ENCODE measurements at regions not wholly inside any gene's neighbourhood (a gene's known extent, or its start where the extent isn't known, plus 50 kb on each side); places are given as distances from the start of the nearest gene placed in this dataset.

- no peaks in the 10 kb centered on the region for H3K27me3 ChIP-seq (ENCODE audit: insufficient read depth, low read depth)
- no peak overlapping the region for H3K9ac ChIP-seq
- no peaks in the 10 kb centered on the region for H4K20me1 ChIP-seq (ENCODE audit: insufficient read depth)
- H3K4me1 ChIP-seq (ENCODE audit: low read depth, poor library complexity, severe bottlenecking) = no peaks in the 10 kb centered on the region
- no peak overlapping the region for H2AFZ ChIP-seq (ENCODE audit: low read depth)
- H3K36me3 ChIP-seq (ENCODE audit: insufficient read depth) = no peaks in the 10 kb centered on the region
- no peak overlapping the region for H3K4me3 ChIP-seq (IDR thresholded peaks at IDR 0.05; ENCODE audit: insufficient read depth, low read depth, low read length)
- H3K4me2 ChIP-seq = no peak overlapping the region
- TF ChIP-seq CTCF (conservative IDR thresholded peaks at IDR 0.05; ENCODE audit: low read depth, low read length) = no peak
- no peaks in the 10 kb centered on the region for H3K79me2 ChIP-seq (ENCODE audit: insufficient read depth, low read depth)
- H3K27ac ChIP-seq = no peak overlapping the region
Measured at GRCh38 chr12:45611061-45611460, 118.4 kb upstream of the ARID2 start.

GRCh38 chr12:45611495-45611894, 118.0 kb upstream of the ARID2 start:
- H3K4me2 ChIP-seq = no peak overlapping the region
- no peaks in the 10 kb centered on the region for H3K4me1 ChIP-seq (ENCODE audit: low read depth, poor library complexity, severe bottlenecking)
- TF ChIP-seq CTCF (conservative IDR thresholded peaks at IDR 0.05; ENCODE audit: low read depth, low read length) = no peak
- H3K9ac ChIP-seq = no peak overlapping the region
- H3K27ac ChIP-seq = no peak overlapping the region
- H3K79me2 ChIP-seq (ENCODE audit: insufficient read depth, low read depth) = no peaks in the 10 kb centered on the region
- H3K4me3 ChIP-seq (IDR thresholded peaks at IDR 0.05; ENCODE audit: insufficient read depth, low read depth, low read length) = no peak overlapping the region
- H3K27me3 ChIP-seq (ENCODE audit: insufficient read depth, low read depth) = no peaks in the 10 kb centered on the region
- H2AFZ ChIP-seq (ENCODE audit: low read depth) = no peak overlapping the region
- H4K20me1 ChIP-seq (ENCODE audit: insufficient read depth) = no peaks in the 10 kb centered on the region
- H3K36me3 ChIP-seq (ENCODE audit: insufficient read depth) = no peaks in the 10 kb centered on the region

GRCh38 chr12:45612044-45612794, 117.3 kb upstream of the ARID2 start:
- no peaks in the 10 kb centered on the region for H3K27me3 ChIP-seq (ENCODE audit: insufficient read depth, low read depth)
- no peaks in the 10 kb centered on the region for H3K79me2 ChIP-seq (ENCODE audit: insufficient read depth, low read depth)
- no peak overlapping the region for H3K27ac ChIP-seq
- no peak overlapping the region for H3K4me3 ChIP-seq (IDR thresholded peaks at IDR 0.05; ENCODE audit: insufficient read depth, low read depth, low read length)
- no peak overlapping the region for H3K9ac ChIP-seq
- H2AFZ ChIP-seq (ENCODE audit: low read depth) = no peak overlapping the region
- H3K4me1 ChIP-seq (ENCODE audit: low read depth, poor library complexity, severe bottlenecking) = no peaks in the 10 kb centered on the region
- H3K36me3 ChIP-seq (ENCODE audit: insufficient read depth) = no peaks in the 10 kb centered on the region
- no peak overlapping the region for H3K4me2 ChIP-seq
- H4K20me1 ChIP-seq (ENCODE audit: insufficient read depth) = no peaks in the 10 kb centered on the region
- TF ChIP-seq CTCF (conservative IDR thresholded peaks at IDR 0.05; ENCODE audit: low read depth, low read length) = no peak

- H3K27me3 ChIP-seq (ENCODE audit: insufficient read depth, low read depth) = no peaks in the 10 kb centered on the region
- no peaks in the 10 kb centered on the region for H3K4me1 ChIP-seq (ENCODE audit: low read depth, poor library complexity, severe bottlenecking)
- no peak overlapping the region for H3K4me2 ChIP-seq
- no peak for TF ChIP-seq CTCF (conservative IDR thresholded peaks at IDR 0.05; ENCODE audit: low read depth, low read length)
- no peaks in the 10 kb centered on the region for H3K79me2 ChIP-seq (ENCODE audit: insufficient read depth, low read depth)
- H3K4me3 ChIP-seq (IDR thresholded peaks at IDR 0.05; ENCODE audit: insufficient read depth, low read depth, low read length) = no peak overlapping the region
- no peak overlapping the region for H2AFZ ChIP-seq (ENCODE audit: low read depth)
- no peak overlapping the region for H3K27ac ChIP-seq
- H3K9ac ChIP-seq = no peak overlapping the region
- no peaks in the 10 kb centered on the region for H3K36me3 ChIP-seq (ENCODE audit: insufficient read depth)
- no peaks in the 10 kb centered on the region for H4K20me1 ChIP-seq (ENCODE audit: insufficient read depth)
Measured at GRCh38 chr12:45613296-45613695, 116.2 kb upstream of the ARID2 start.

Measured in KMS-11 (cell line).